ENCODE measurements at regions not wholly inside any gene's neighbourhood (a gene's known extent, or its start where the extent isn't known, plus 50 kb on each side); places are given as distances from the start of the nearest gene placed in this dataset.
"Not testable (repeated sequence)": the region's sequence is repeated elsewhere in the genome, so short reads cannot be mapped to it uniquely, and the experiment has no call there.

DNA sequence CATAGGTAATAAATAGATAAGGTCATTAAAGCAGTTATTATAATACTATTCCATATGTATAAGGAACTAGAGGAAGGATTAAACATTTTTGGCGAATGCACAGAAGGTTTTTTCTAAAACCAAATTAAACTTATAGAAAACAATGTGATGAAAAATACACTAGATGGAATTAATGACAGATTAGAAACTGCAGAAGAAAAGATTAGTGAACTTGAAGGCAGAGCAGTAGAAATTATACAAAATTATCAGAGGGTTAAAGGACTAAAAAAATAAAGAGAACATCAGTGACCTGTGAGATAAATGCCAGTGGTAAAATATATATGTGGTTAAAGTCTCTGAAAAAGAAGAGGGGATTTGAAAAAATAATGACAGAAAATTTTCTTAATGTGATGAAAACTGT, 74.0 kb downstream of the IGLL5 start:
- H3K4me3 Mint-ChIP-seq = no peak overlapping the region
- H3K36me3 Mint-ChIP-seq = no peaks in the 10 kb centered on the region
- peaks cover 8% of the 10 kb centered on the region for H3K9me3 Mint-ChIP-seq
- H3K27ac Mint-ChIP-seq = no peak overlapping the region
- ATAC-seq (ENCODE audit: low read depth) (no peak), DNase-seq (no peak)
- H3K4me1 Mint-ChIP-seq = no peaks in the 10 kb centered on the region
- peaks cover 39% of the 10 kb centered on the region for H3K27me3 Mint-ChIP-seq
- POLR2A ChIA-PET = no interaction called here

DNA sequence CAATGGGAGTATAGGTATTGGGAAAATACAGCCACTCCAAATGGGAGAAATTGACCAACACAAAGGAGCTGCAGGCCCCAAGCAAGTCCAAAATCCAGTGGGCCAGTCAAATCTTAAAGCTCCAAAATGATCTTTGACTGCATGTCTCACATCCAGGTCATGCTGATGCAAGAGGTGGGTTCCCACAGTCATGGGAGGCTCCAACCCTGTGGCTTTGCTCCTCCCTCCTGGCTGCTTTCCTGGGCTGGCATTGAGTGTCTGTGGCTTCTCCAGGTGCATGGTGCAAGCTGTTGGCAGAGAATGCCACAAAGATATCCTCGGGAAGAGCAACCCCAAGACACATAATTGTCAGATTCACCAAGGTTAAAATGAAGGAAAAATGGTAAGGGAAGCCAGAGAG, 80.8 kb downstream of the IGLL5 start:
- ATAC-seq (ENCODE audit: low read depth) = no peak
- no peak for DNase-seq
- H3K4me3 Mint-ChIP-seq = no peak overlapping the region
- H3K9me3 Mint-ChIP-seq = peaks cover 4% of the 10 kb centered on the region
- no peaks in the 10 kb centered on the region for H3K4me1 Mint-ChIP-seq
- H3K27ac Mint-ChIP-seq = no peak overlapping the region
- peaks cover 64% of the 10 kb centered on the region for H3K27me3 Mint-ChIP-seq
- H3K36me3 Mint-ChIP-seq = no peaks in the 10 kb centered on the region
- POLR2A ChIA-PET = no interaction called here

DNA sequence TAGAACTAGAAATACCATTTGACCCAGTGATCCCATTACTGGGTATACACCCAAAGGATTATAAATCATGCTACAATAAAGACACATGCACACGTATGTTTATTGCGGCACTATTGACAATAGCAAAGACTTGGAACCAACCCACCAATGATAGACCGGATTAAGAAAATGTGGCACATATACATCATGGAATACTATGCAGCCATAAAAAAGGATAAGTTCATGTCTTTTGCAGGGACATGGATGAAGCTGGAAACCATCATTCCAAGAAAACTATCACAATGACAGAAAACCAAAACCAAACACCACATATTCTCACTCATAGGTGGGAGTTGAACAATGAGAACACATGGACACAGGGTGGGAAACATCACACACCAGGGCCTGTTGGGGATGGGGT, 85.0 kb downstream of the IGLL5 start:
- POLR2A ChIA-PET; DNase-seq; ATAC-seq (ENCODE audit: low read depth); H3K9me3 Mint-ChIP-seq; H3K27ac Mint-ChIP-seq; H3K4me3 Mint-ChIP-seq; H3K4me1 Mint-ChIP-seq; H3K36me3 Mint-ChIP-seq: not testable (repeated sequence)
- H3K27me3 Mint-ChIP-seq = peaks cover 32% of the 10 kb centered on the region

DNA sequence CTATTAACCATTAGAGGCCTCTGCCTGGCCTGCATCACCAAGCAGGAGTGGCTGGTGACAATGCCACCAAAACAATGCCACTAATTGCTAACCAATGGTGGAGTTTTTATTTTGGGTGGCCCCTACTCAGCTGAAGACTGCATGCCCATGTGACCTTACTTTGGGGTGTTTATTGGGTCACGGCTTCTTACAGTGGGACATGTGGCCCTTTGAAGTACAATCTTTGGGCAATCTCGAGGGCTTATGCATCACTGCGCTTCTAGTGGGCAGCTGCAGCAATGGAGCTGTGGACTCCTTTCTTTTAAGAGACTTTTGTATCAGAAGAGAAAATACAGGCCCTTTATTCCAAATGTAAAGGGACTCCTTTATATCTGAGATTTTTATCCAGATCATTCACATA, 85.7 kb downstream of the IGLL5 start:
- peaks cover 27% of the 10 kb centered on the region for H3K27me3 Mint-ChIP-seq
- H3K27ac Mint-ChIP-seq = no peak overlapping the region
- H3K9me3 Mint-ChIP-seq = peaks cover 3% of the 10 kb centered on the region

DNA sequence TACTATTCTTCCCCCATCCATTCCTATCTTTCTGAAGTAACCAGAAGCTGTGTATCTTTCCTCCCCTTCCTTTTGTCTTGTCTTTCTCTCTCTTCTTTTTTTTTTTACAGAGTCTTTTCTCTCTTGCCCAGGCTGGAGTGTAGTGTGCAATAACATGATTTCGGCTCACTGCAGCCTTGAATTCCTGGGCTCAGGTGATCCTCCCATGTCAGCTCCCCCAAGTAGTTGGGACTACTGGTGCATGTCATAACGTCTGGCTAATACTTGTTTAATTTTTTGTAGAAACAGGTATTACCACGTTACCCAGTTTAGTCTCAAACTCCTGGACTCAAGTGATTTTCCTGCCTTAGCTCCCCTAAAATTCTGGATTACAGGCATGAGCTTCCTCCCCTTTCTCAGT, 86.5 kb downstream of the IGLL5 start:
- Mint-ChIP-seq H3K27ac (no peak overlapping the region), H3K36me3 (no peaks in the 10 kb centered on the region), H3K27me3 (peaks cover 25% of the 10 kb centered on the region), H3K4me1 (no peaks in the 10 kb centered on the region), H3K4me3 (no peak overlapping the region), H3K9me3 (peaks cover 3% of the 10 kb centered on the region)
- no peak for ATAC-seq (ENCODE audit: low read depth)
- POLR2A ChIA-PET = no interaction called here
- DNase-seq = no peak

More for the DNA sequence above, 85.7 kb downstream of the IGLL5 start:
- no peak for ATAC-seq (ENCODE audit: low read depth)
- Mint-ChIP-seq H3K4me1 (no peaks in the 10 kb centered on the region), H3K4me3 (no peak overlapping the region), H3K36me3 (no peaks in the 10 kb centered on the region)
- DNase-seq = no peak
- POLR2A ChIA-PET = no interaction called here

DNA sequence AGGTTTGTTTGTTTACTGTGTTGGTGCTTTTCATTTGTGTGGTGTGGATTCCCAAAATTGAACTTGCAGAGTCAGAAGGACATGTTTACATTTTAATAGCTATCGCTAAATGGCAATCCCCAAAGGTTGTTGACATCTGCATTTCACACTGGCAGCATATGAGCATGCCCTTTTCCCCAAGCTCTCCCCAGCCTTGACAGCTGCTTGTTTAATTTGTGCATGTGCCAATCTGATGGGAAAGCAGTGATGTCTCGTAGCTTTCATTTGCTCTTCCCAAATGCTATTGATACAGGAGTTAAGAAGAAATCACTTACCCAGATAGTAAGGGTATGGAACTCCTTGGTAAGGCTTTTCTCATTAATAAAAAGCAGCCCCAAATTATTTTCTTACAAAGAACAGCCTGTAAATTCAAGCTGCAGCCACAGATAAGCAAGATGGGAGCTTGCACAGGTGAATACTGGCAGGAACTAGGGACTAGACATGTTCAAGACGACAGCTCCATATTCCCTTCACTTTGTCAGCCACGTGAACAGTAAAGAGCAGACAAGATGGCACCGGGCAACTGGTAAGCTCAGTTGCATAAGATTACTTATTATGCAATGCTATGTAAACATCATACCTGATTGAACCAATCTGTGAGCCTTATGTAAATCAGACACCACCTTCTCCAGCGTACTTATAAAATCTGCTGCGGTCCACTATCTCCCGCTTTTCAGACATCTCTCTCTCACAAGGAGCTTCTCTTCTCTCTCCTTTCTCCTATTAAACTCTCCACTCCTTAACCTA, 87.4 kb downstream of the IGLL5 start:
- Mint-ChIP-seq H3K27ac (no peak overlapping the region), H3K36me3 (no peaks in the 10 kb centered on the region), H3K9me3 (peaks cover 6% of the 10 kb centered on the region), H3K4me3 (no peak overlapping the region), H3K27me3 (peaks cover 18% of the 10 kb centered on the region), H3K4me1 (no peaks in the 10 kb centered on the region)
- DNase-seq (no peak), ATAC-seq (ENCODE audit: low read depth) (no peak)
- POLR2A ChIA-PET = no interaction called here

DNA sequence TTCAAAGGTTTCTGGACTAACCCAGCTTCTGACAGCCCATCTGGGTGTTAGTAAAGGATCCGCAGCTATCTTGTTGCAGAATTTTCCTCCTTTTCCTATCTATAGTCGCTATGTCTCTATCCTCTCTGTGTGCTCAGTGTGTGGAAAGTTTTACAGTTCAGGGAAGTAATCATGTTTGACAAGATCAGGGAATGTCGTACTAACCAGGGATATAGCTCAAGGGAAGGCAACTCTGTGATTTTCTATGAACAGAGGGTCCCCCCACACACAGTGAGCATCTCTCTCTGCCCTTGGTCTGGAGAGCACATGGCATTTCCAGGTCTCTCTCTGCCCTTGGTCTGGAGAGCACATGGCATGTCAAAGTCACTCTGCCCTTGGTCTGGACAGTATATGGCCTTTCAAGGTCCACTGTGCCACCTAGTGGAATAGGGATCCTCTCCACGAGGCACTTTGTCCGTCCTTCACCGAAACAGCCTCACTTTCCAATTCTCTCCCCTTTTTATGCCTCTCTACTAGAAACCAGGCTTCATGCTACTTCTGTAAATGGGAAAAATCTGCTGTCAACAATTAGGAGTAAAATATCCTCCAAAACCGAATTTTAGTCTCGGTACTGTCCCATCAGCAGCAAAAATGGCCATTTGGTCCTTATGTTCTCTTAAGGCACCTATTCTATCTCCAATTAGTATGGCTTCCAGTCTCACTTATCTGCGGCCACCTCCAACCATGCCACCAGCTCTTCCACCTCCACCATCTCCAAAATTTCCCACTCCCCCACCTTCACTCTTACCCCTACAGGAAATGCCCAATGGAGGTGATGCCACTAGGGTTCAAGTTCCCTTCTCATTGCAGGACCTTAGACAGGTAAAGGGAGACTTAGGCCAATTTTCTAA, 88.7 kb downstream of the IGLL5 start:
- no peak overlapping the region for H3K4me3 Mint-ChIP-seq
- peaks cover 6% of the 10 kb centered on the region for H3K27me3 Mint-ChIP-seq

DNA sequence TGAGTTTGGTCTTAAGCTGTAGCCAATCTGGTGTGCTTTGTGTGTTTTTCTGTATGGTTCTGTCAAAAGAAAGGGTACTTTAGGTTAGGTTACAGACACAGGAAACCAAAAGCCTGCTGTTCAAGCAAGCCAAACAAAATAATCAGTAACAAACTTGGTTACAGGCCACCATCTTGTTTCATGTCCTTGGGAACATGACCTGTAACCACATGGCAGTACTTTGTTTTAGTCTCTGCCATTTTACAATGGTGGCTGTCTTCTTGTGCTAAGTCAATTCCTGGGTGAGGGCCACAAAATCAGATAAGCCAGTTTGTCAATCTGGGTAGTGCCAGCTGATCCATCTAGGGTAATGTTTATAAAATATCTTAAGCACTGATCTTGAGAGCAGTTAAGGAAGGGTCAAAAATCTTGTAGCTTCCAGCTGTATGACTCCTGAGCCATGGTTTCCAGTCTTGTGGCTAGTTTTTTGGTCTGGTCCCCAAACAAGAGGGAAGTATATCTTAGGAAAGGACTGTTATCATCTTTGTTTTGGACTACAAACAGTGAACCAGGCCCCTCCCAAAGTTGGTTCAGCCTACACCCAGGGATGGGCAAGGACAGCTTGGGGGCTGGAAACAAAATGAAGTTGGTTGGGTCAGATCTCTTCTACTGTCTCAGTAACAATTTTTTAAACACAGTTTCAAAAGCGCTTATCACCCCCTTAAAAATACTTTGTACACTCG, 90.0 kb downstream of the IGLL5 start:
- Mint-ChIP-seq H3K4me1 (no peaks in the 10 kb centered on the region), H3K27ac (no peak overlapping the region), H3K36me3 (no peaks in the 10 kb centered on the region), H3K9me3 (peaks cover 11% of the 10 kb centered on the region), H3K27me3 (no peaks in the 10 kb centered on the region), H3K4me3 (no peak overlapping the region)
- DNase-seq (no peak), ATAC-seq (ENCODE audit: low read depth) (no peak)
- POLR2A ChIA-PET = no interaction called here

More for the DNA sequence above, 88.7 kb downstream of the IGLL5 start:
- Mint-ChIP-seq H3K27ac (no peak overlapping the region), H3K36me3 (no peaks in the 10 kb centered on the region), H3K9me3 (peaks cover 11% of the 10 kb centered on the region), H3K4me1 (no peaks in the 10 kb centered on the region)
- POLR2A ChIA-PET = no interaction called here
- ATAC-seq (ENCODE audit: low read depth) (no peak), DNase-seq (no peak)

DNA sequence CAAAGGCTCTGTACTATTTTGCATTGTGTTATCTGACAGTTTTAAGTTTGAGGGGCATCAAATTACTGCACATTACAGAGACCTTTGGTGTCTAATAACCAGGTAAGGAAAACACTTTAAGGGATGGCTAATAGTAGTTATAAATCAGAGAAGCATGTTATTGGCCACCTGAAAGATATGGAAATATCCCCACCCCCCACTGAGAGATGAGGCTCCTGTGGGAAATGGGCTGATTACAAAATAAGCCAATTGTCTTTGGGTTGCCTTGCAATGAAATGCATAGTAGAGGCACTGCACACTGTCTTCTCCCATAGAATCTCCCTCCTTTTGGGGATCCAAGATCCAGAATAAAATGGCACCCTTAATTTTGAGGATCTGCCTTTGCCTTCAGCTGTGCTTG, 91.0 kb downstream of the IGLL5 start:
- Mint-ChIP-seq H3K27me3 (no peaks in the 10 kb centered on the region), H3K9me3 (peaks cover 11% of the 10 kb centered on the region), H3K36me3 (no peaks in the 10 kb centered on the region), H3K4me1 (peaks cover 2% of the 10 kb centered on the region), H3K27ac (no peak overlapping the region), H3K4me3 (no peak overlapping the region)
- no peak for ATAC-seq (ENCODE audit: low read depth)
- POLR2A ChIA-PET = no interaction called here
- no peak for DNase-seq

DNA sequence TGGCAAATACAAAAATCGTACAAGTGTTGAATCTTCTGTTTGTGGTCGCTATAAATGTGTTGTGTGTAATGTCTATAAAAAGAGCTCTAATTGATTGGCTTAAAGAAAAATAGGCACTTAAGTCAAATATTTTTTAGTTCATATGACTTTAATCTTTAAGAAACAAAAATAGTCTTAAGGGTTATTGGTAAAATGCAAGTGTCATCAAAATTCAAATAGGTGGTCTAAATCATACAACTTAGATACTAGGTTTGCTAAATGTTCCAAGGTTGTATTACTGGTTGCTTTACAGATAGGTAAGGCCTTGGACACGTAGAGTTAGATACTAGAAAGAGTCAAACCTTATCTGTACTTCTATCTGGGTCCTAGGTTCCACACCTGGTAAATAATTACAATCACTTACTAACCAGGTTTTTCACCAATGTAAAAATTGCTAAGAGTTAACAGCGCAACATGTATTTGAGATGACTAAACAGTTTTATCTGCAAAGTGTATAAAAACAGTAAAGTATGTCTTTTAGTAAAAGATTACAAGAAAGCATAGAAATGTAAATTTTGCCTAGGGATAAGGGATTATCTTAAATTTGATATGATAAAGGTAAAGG, 91.1 kb upstream of the GNAZ start:
- no peaks in the 10 kb centered on the region for H3K36me3 Mint-ChIP-seq
- POLR2A ChIA-PET = no interaction called here
- H3K27me3 Mint-ChIP-seq = no peaks in the 10 kb centered on the region
- peaks cover 11% of the 10 kb centered on the region for H3K9me3 Mint-ChIP-seq
- peaks cover 2% of the 10 kb centered on the region for H3K4me1 Mint-ChIP-seq
- no peak overlapping the region for H3K4me3 Mint-ChIP-seq
- DNase-seq (no peak), ATAC-seq (ENCODE audit: low read depth) (no peak)
- no peak overlapping the region for H3K27ac Mint-ChIP-seq

DNA sequence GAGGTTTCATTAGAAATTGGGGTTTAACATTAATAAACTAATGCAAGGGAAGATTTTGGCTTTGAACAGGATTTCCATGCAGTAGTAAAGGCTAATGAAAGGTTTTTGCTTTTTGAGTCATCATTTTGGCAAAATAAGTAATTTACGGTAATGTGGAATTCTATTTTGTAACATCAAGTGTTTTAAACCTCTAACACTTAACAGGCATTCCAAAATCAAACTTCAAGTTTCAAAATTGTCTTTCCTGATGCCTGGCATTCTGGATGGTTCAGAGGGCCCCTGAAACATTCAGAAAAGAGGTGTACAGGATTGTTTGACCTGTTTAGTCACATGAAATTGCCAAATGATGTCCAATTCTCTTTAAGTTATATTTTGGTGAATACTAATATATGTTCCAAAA, 90.4 kb upstream of the GNAZ start:
- DNase-seq = no peak
- H3K27me3 Mint-ChIP-seq = no peaks in the 10 kb centered on the region
- H3K36me3 Mint-ChIP-seq = no peaks in the 10 kb centered on the region
- POLR2A ChIA-PET = no interaction called here
- no peak overlapping the region for H3K27ac Mint-ChIP-seq
- no peak for ATAC-seq (ENCODE audit: low read depth)
- no peak overlapping the region for H3K4me3 Mint-ChIP-seq
- peaks cover 11% of the 10 kb centered on the region for H3K9me3 Mint-ChIP-seq
- H3K4me1 Mint-ChIP-seq = peaks cover 2% of the 10 kb centered on the region

DNA sequence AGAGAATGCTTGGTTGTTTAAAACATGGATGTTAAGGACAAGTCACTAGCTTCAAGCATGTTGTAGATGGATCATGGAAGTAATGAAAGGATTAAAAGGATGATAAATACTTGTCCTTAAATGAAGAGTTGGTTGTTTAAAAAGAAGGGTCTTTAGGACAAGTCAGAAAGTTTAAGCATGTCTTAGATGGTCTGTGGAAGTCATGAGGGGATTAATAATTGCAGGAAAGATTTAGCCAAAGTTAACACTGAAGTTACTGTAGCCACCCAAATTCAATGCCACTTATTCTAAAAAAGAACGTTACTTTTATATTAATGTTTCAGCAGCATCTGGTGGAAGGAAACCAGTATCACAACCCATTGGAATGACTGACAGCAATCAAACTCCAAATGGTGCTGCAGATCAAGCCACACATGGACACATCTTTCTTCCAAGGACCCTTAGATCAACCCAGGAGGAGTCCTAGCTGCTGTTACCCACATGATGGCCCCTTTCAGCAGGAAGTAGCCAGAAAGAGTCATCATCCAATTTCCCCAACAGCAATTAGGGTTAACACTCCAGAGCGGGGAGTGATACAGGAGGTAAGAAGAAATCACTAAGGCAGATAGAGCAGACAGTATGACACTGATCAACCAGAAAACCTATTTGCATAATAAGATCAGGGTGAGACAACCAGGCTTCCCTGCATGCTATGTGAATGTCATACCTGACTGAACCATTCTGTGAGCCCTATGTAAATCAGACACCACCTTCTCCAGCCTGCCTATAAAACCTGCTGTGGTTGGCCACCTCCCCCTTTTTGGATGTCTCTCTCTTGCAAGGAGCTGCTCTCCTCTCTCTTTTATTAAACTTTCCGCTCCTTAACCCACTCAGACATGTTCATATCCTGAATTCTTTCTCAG, 88.4 kb upstream of the GNAZ start:
- H3K27me3 Mint-ChIP-seq = no peaks in the 10 kb centered on the region
- ATAC-seq (ENCODE audit: low read depth) = no peak
- no peak overlapping the region for H3K27ac Mint-ChIP-seq
- H3K4me1 Mint-ChIP-seq = peaks cover 2% of the 10 kb centered on the region
- no peak for DNase-seq
- no peaks in the 10 kb centered on the region for H3K36me3 Mint-ChIP-seq
- no peak overlapping the region for H3K4me3 Mint-ChIP-seq
- POLR2A ChIA-PET = no interaction called here
- peaks cover 11% of the 10 kb centered on the region for H3K9me3 Mint-ChIP-seq
